HCT116 (cell line): ENCODE measurements at regions not wholly inside any gene's neighbourhood (a gene's known extent, or its start where the extent isn't known, plus 50 kb on each side); places are given as distances from the start of the nearest gene placed in this dataset.

ENCODE experiments used
- ATAC-seq: fragments of 200-7000 bp; cut with Tn5 transposase; 2 replicates; pipeline ENCODE4 v1.9.1; 2020; ENCODE audit warnings: mild to moderate bottlenecking, moderate library complexity
- BruUV-seq: library from RNA; stranded (reverse); fragments of 400-500 nt; replicated peaks from 2 replicates; lab custom pipeline; 2021; lab: Mats Ljungman, UMichigan
- CTCF ChIA-PET: fragments of 300-600 bp; sonication (Branson Sonifier 250); formaldehyde crosslinking; loops from one replicate; lab custom pipeline; 2021; ENCODE audit warnings: antibody characterized with exemption; lab: Charles Lee
- POLR2A ChIA-PET: fragments of 300-600, 350-600 bp; sonication (Branson Sonifier 250); formaldehyde crosslinking; loops from one replicate; lab custom pipeline; 2021; ENCODE audit warnings: antibody characterized with exemption; lab: Charles Lee
- RAD21 ChIA-PET, 2 experiments: fragments of 300-600 bp; sonication (Branson Sonifier 250); formaldehyde crosslinking; loops; one replicate each; lab custom pipeline; 2023; ENCODE audit warnings: low total read pairs in 2 of 2; ENCODE audit not compliant: uncharacterized antibody in 2 of 2, unreplicated experiment in 2 of 2, low non-redundant PET in 1 of 2; lab: Charles Lee
- DNase-seq: peaks from one replicate; pipeline ENCODE4 v3.0.0-alpha.2; 2010; ENCODE audit warnings: low read depth, low spot score
- H2AFZ ChIP-seq: fragments of 200-600 bp; shearing (Covaris generic), sonication (generic); 2 replicates; pipeline ENCODE4 v1.6.1; 2017; ENCODE audit warnings: low read depth, mixed run types, mixed read lengths, antibody characterized with exemption, low read length; ENCODE audit not compliant: poor library complexity, severe bottlenecking
- H3K27ac ChIP-seq: 2 replicates; pipeline ENCODE4 v1.5.1; 2012; ENCODE audit warnings: low read depth, low read length
- H3K27me3 ChIP-seq: fragments of 200-600 bp; sonication (generic); 2 replicates; pipeline ENCODE4 v1.6.1; 2016; ENCODE audit warnings: mixed run types, low read length, mixed read lengths; ENCODE audit not compliant: insufficient read depth
- H3K36me3 ChIP-seq, 2 experiments: fragments of 200-500 bp in 1 of 2; fragments of 200-600 bp in 1 of 2; sonication (Bioruptor generic) in 1 of 2; sonication (generic) in 1 of 2; 2 replicates each; pipeline versions ENCODE4 v1.5.1 to v1.6.1; 2014 to 2016; ENCODE audit warnings: low read length in 2 of 2, inconsistent platforms in 1 of 2, mixed read lengths in 1 of 2, mixed run types in 1 of 2; ENCODE audit not compliant: insufficient read depth in 2 of 2, control insufficient read depth in 1 of 2
- H3K4me1 ChIP-seq, 2 experiments: fragments of 200-600 bp in 1 of 2; sonication (generic) in 1 of 2; 2 replicates each; pipeline versions ENCODE4 v1.5.1 to v1.6.1; 2012 to 2017; ENCODE audit warnings: low read length in 2 of 2, inconsistent platforms in 1 of 2, mild to moderate bottlenecking in 1 of 2, mixed read lengths in 1 of 2, mixed run types in 1 of 2, moderate library complexity in 1 of 2; ENCODE audit not compliant: insufficient read depth in 2 of 2, control insufficient read depth in 1 of 2
- H3K4me2 ChIP-seq: fragments of 200-600 bp; sonication (generic); 2 replicates; pipeline ENCODE4 v1.6.1; 2017; ENCODE audit warnings: mixed run types, low read length, mixed read lengths
- H3K4me3 ChIP-seq, 2 experiments: fragments of 200-600 bp in 1 of 2; sonication (generic) in 1 of 2; replicated peaks in 1 of 2; 2 replicates each; pipeline ENCODE4 v1.5.1; 2011 to 2016; ENCODE audit warnings: low read length in 2 of 2, control low read depth in 1 of 2, low read depth in 1 of 2, mild to moderate bottlenecking in 1 of 2, mixed read lengths in 1 of 2, mixed run types in 1 of 2
- H3K79me2 ChIP-seq: fragments of 200-600 bp; sonication (generic); 2 replicates; pipeline ENCODE4 v1.6.1; 2017; ENCODE audit warnings: mild to moderate bottlenecking, mixed run types, low read length, moderate library complexity, mixed read lengths; ENCODE audit not compliant: insufficient read depth
- H3K9ac ChIP-seq: fragments of 200-600 bp; sonication (generic); 2 replicates; pipeline ENCODE4 v1.6.1; 2016; ENCODE audit warnings: low read length, mixed read lengths
- H3K9me2 ChIP-seq: fragments of 200-600 bp; sonication (generic), shearing (Covaris generic); 2 replicates; pipeline ENCODE4 v1.6.1; 2017; ENCODE audit warnings: mixed run types, mild to moderate bottlenecking, moderate library complexity; ENCODE audit not compliant: insufficient read depth
- H3K9me3 ChIP-seq, 2 experiments: fragments of 200-500 bp in 1 of 2; fragments of 200-600 bp in 1 of 2; sonication (Bioruptor generic) in 1 of 2; sonication (generic) in 1 of 2; 2 replicates each; pipeline ENCODE4 v1.6.1; 2014 to 2017; ENCODE audit warnings: low read length in 2 of 2, mixed read lengths in 2 of 2, inconsistent platforms in 1 of 2, low read depth in 1 of 2, mild to moderate bottlenecking in 1 of 2, mixed run types in 1 of 2, moderate library complexity in 1 of 2; ENCODE audit not compliant: control insufficient read depth in 1 of 2, insufficient read depth in 1 of 2
- H4K20me1 ChIP-seq: fragments of 200-600 bp; sonication (generic), shearing (Covaris generic); 2 replicates; pipeline ENCODE4 v1.6.1; 2017; ENCODE audit warnings: mixed run types, mild to moderate bottlenecking, moderate library complexity; ENCODE audit not compliant: insufficient read depth
- ATF3 ChIP-seq: IDR thresholded peaks from 2 replicates; pipeline ENCODE4 v1.6.1; 2012
- CBX3 ChIP-seq: IDR thresholded peaks from 2 replicates; pipeline ENCODE4 v1.6.1; 2012; ENCODE audit warnings: low read depth
- ELF1 ChIP-seq: IDR thresholded peaks from 2 replicates; pipeline ENCODE4 v1.6.1; 2012; ENCODE audit warnings: low read depth, borderline replicate concordance
- POLR2AphosphoS5 ChIP-seq: IDR thresholded peaks from 2 replicates; pipeline ENCODE4 v1.6.1; 2011; ENCODE audit warnings: mild to moderate bottlenecking, low read depth, low read length, moderate library complexity
- RAD21 ChIP-seq: IDR thresholded peaks from 2 replicates; pipeline ENCODE4 v1.6.1; 2012; ENCODE audit warnings: low read depth, mild to moderate bottlenecking
- SIN3A ChIP-seq: IDR thresholded peaks from 2 replicates; pipeline ENCODE4 v1.6.1; 2012; ENCODE audit warnings: low read depth
- TCF7L2 ChIP-seq: IDR thresholded peaks from 2 replicates; pipeline ENCODE4 v1.7.0; 2011; ENCODE audit warnings: borderline replicate concordance, inconsistent platforms; ENCODE audit not compliant: insufficient read depth, insufficient read length; ENCODE audit errors: extremely low read depth
- YY1 ChIP-seq: IDR thresholded peaks from 2 replicates; pipeline ENCODE4 v1.6.1; 2011; ENCODE audit warnings: low read length, low read depth, moderate library complexity, mild to moderate bottlenecking; ENCODE audit not compliant: insufficient replicate concordance; ENCODE audit errors: extremely low read depth
- intact Hi-C: fragments of 100-400 bp; cut with micrococcal nuclease; formaldehyde crosslinking; loops from 2 replicates; pipeline ENCODE4 v1.10.0; 2022

- no peaks in the 10 kb centered on the region for H3K36me3 ChIP-seq
- ATAC-seq: no peak
- H3K4me3 ChIP-seq: no peak overlapping the region
- H3K27ac ChIP-seq: no peak overlapping the region
- H3K4me1 ChIP-seq: no peaks in the 10 kb centered on the region
- no peak for DNase-seq
- CTCF ChIA-PET: no interaction called here
- POLR2A ChIA-PET: no interaction called here
- no peaks in the 10 kb centered on the region for H3K27me3 ChIP-seq
- no peak overlapping the region for H3K9ac ChIP-seq
- no peaks in the 10 kb centered on the region for H3K79me2 ChIP-seq
- H3K9me3 ChIP-seq: no peaks in the 10 kb centered on the region
- TF ChIP-seq POLR2AphosphoS5 (no peak), CBX3 (no peak), ATF3 (no peak), TCF7L2 (no peak), SIN3A (no peak), YY1 (no peak)
- H3K9me2 ChIP-seq: no peaks in the 10 kb centered on the region
- intact Hi-C loops: no loop called here
- BruUV-seq: no TSS peak
- RAD21 ChIA-PET: no interaction called here
- H3K4me2 ChIP-seq: no peak overlapping the region
- no peak overlapping the region for H2AFZ ChIP-seq
- H4K20me1 ChIP-seq: no peaks in the 10 kb centered on the region
Measured at GRCh38 chr5:125823572-125823971, 599.6 kb upstream of the GRAMD2B start.

GRCh38 chr5:125826214-125826613 is 597.0 kb upstream of the GRAMD2B start:
- ChIA-PET CTCF (no interaction called here), RAD21 (no interaction called here), POLR2A (no interaction called here)
- Histone ChIP-seq H3K4me2 (no peak overlapping the region), H3K79me2 (no peaks in the 10 kb centered on the region), H3K27ac (no peak overlapping the region), H4K20me1 (no peaks in the 10 kb centered on the region), H3K4me3 (no peak overlapping the region), H3K27me3 (no peaks in the 10 kb centered on the region), H3K4me1 (no peaks in the 10 kb centered on the region), H3K9me3 (no peaks in the 10 kb centered on the region), H3K36me3 (no peaks in the 10 kb centered on the region), H3K9ac (no peak overlapping the region), H3K9me2 (no peaks in the 10 kb centered on the region), H2AFZ (no peak overlapping the region)
- ATAC-seq: no peak
- intact Hi-C loops: no loop called here
- TF ChIP-seq ELF1 (no peak), RAD21 (peak; percentile 35)
- no peak for DNase-seq
- BruUV-seq: no TSS peak
